ELR (cell line): ENCODE measurements at regions not wholly inside any gene's neighbourhood (a gene's known extent, or its start where the extent isn't known, plus 50 kb on each side); places are given as distances from the start of the nearest gene placed in this dataset.
"Not testable (repeated sequence)": the region's sequence is repeated elsewhere in the genome, so short reads cannot be mapped to it uniquely, and the experiment has no call there.

Source experiments
- DNase-seq: peaks from one replicate; pipeline ENCODE4 v3.0.0-alpha.2; 2015; ENCODE audit warnings: low read depth

- no peak for DNase-seq
Measured at GRCh38 chr6:110558575-110558974, 82.2 kb upstream of the SLC22A16 start.

DNA sequence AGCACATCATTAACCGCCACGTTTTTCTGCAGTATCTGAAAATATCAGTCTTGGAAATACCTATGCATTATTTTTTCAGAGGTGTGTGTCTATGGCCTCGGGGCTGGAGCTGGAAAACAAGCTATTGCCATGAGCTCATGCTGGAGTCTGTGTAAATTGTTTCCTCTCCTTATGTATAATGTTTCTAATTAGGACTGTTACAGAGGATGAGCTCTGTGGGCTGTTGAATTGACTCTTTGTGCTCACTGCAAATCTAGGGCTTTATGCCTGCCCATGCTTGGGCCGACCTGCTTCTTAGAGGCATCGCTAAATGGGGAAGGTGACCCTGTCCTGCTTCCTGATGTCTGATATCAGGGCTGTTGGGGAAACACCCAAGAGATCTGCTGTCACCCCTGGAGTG is 80.8 kb upstream of the SLC22A16 start:
- no peak for DNase-seq

GRCh38 chr6:110556317-110557110 is 80.1 kb upstream of the SLC22A16 start:
- no peak for DNase-seq

DNA sequence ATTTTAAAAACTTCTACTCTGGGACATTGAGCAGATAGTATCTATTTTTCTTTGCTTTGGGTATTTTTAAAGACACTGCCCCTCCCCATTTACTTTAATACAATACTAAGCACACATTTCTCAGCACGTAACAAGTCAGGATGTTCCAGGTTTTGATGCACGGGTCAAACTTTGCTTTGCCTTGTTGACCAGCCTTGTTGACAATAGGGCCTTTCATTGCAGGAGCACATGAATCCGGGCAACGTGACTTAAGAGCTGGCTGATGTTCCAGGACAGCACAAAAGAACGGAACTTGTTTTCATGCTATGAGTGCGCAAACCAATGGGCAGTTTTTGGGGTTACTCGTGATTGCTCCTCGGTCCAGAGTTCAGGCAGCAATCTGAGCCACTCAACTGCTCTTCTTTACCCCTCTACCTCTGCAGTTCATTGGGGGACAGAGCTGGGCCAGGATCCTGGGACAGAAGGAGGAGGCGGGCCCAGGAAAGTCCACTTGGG is 78.6 kb upstream of the SLC22A16 start:
- DNase-seq = no peak

DNA sequence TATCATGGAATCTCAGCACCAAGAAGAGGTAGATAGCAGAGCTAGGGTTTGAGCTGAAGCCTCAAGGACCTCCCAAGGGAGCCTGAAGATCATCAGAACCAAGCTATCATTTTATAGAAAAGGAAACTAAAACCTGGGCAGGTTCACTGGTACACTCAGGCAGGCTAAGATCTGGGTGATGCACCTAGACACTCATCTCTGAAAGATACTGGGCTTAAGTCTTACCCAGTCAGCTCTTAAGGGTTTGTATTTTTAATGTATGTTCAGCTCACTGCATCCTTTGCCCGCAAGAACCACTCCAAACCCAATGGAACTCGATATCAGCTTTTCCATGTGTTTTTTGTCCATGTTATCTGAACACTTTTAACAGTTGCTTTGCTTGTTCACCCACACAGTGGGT is 78.0 kb upstream of the SLC22A16 start:
- no peak for DNase-seq

GRCh38 chr6:110552901-110553641 is 76.7 kb upstream of the SLC22A16 start:
- DNase-seq = no peak

- no peak for DNase-seq
Measured at GRCh38 chr6:110552076-110552475, 75.7 kb upstream of the SLC22A16 start.

- no peak for DNase-seq
Measured at GRCh38 chr6:110551088-110551487, 74.7 kb upstream of the SLC22A16 start.

DNA sequence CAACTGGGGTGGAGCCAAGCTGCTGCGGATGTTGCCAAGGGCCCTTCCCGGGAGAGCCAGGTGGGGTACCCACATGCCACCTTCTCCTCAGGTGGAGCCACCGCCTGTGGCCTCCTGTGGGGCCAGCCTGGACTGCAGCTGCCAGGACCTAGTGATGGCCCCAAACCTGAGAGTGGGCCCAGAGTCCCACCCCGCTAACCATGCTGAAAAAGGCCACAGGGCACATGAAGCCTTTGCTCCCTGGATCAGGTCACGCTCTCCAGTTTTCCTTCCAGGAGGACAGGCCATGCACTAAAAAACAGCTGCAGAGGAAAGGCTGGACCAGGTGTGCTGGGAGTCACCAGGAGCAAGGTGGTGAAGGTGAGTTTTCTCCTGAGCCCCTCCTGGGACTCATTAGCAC is 73.9 kb upstream of the SLC22A16 start:
- no peak for DNase-seq

GRCh38 chr6:110549277-110549676 is 72.9 kb upstream of the SLC22A16 start:
- DNase-seq = no peak

- no peak for DNase-seq
Measured at GRCh38 chr6:110548110-110548847, 71.9 kb upstream of the SLC22A16 start.

GRCh38 chr6:110547266-110547964 is 71.0 kb upstream of the SLC22A16 start:
- DNase-seq = peak; percentile 95

- DNase-seq = no peak
Measured at GRCh38 chr6:110545081-110545872, 68.9 kb upstream of the SLC22A16 start.

DNA sequence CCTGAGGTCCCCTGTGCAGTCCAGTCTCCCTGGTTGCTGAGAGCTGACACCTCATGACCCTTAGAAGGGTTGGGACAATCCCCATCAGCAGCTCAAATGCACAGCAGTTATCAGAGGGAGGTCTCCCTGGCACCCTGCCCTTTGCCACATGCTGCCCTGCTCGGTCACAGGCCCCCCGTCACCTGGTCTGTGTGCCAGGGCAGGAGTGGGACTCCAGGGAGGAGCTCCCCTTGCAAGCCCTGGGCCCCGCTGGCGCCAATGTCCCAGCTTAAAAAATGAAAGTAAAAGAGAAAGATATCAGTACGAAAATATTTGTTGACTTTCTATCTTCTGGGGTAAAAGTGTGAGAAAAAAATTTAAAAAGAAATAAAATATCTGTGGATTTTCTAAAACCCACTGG is 68.1 kb upstream of the SLC22A16 start:
- no peak for DNase-seq

DNA sequence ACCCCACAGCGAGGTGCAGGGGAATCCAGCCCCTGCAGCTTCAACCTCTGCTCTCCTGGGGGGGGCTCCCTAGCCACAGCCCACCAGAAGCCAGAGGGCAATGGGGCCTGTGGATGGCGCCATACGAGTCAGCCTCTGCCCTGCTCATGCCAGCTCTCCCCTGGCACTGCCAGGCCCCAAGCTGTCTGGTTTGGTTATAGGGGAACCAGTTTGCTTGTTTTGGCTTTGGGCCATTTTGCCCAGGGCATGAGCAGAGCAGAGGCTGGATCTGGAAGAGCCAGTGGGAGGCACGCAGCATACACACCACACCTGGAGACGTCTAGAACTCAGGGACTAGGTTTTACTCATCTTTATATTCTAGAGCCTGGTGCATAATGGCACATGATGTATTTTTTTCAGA is 66.7 kb upstream of the SLC22A16 start:
- DNase-seq = no peak

- peak; percentile 22 for DNase-seq
Measured at GRCh38 chr6:110542311-110543024, 66.1 kb upstream of the SLC22A16 start.

DNA sequence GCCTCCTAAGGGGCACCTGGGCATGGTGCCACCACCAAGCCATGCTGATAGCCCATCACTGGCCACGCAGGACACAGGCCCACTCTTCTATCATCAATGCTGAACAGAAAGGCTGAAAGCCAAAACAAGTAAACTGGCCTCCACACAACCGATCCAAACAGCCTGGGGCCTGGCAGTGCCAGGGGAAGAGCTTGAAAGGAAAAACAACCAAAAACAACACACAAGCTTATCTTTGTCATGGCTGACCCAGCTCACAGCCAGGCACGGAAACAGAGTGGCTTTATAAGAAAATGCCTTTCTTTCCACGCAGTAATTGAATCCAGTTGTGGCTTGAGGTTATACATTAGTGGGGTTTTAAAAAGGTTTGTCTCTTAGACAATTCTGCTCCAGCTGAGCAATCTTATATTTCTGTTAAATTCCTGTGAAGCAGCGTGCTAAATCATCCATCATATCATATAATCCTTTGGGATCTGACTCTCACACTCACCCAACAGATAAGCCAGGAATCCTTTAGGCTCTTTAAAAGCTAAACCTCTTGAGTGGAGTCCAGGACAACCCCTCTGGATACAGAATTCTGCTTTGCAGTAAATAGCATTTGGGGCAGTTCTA is 65.4 kb upstream of the SLC22A16 start:
- no peak for DNase-seq

- not testable (repeated sequence) for DNase-seq
Measured at GRCh38 chr6:110539277-110540019, 63.0 kb upstream of the SLC22A16 start.

DNA sequence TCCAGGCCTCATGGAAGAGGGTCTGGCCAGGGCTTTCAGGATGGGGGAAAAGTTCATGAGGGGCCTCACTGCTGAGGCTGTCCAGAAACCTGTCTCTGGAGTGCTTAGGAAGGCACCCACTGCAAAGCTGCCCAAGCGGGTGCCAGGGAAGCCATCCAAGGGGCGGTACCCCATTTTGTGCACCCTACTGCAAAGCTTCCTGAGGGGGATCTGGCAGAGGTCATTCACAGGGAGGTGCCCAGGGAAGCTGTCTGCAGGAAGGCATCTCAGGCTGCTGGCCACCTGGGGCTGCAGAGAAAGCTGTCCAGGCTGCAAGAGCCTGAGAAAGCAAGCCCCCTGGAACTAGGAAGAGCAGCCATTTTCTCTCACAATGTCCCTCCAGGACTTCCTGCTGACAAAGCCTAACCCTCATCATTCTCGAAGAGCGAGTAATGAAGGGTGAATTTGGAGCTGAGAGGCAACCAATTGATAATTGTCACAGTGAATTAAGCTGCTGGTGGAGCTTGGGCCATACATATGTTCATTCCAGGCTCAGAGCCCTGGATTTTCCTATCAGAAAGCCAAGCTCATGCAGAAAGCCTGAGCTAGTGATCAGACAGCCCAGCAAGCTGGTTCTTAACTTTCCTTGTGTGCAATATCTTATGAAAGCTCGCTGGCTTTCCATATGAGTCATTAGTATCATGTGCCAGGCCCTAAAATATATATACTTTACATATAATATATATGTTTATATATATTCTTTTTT is 62.2 kb upstream of the SLC22A16 start:
- DNase-seq = peak; percentile 58
